KG1 (cell line): ENCODE measurements at regions not wholly inside any gene's neighbourhood (a gene's known extent, or its start where the extent isn't known, plus 50 kb on each side); places are given as distances from the start of the nearest gene placed in this dataset.

Experiments used
- DNase-seq: peaks from one replicate; lab custom pipeline; 2025; lab: John Stamatoyannopoulos, UW

GRCh38 chr9:109883623-109884022, 103.6 kb downstream of the PALM2AKAP2 start:
- no peak for DNase-seq

- DNase-seq: no peak
These were observed 106.0 kb downstream of the PALM2AKAP2 start for GRCh38 chr9:109886041-109886440.

DNA sequence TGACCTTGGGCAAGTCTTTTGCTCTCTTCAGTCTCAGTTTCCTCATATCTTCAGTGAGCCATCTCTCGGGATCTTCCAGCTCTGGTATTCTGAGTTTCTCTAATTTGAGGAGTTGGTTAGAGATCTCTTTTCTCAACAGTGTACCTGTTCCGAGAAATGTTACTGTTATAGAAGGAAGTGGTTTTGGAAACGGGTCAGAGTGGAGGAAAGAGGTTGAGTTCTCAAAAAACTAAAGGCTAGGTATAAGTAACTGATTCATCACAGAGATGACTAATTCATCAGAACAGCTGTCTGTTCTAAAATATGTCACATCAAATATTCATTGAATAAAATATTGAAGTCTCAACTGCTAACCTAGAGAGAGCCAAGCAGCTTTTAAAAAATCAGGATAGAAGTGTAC, 106.6 kb downstream of the PALM2AKAP2 start:
- no peak for DNase-seq

DNA sequence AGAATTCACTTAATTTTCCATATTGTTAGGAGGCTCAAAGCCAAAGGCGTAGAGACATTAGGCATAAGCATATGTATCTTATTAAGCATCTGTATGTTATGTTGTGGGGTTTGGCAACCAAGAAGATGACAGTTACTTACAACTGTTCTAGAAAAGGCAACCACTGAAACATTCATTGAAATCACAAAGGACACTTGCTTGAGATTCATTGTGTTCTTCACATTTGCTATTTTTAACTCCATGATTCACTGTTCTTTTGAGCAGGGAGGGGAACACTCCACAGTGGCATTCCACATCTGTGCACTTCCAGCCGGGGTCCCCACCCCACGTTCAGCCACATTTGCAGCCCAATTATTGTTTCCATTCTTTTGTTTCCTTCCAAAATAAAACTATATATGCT, 107.1 kb downstream of the PALM2AKAP2 start:
- DNase-seq: no peak

DNA sequence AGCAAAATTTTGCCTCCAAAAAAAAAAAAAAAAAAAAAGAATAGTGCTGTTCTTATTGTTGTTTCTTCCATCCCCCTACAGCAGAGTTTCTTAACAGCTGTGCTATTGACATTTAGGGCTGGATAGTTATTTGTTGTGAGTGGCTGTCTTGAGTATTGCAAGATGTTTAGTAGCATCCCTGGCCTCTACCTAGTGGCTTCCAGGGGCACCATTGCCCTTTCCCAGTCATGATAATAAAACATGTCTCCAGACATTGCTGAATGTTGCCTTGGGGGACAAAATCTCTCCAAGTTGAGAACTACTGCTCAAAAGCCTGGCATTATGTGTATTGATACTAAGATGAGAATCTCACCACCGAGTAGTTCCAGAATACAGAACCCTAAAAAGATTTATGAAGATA, 108.7 kb downstream of the PALM2AKAP2 start:
- no peak for DNase-seq

DNA sequence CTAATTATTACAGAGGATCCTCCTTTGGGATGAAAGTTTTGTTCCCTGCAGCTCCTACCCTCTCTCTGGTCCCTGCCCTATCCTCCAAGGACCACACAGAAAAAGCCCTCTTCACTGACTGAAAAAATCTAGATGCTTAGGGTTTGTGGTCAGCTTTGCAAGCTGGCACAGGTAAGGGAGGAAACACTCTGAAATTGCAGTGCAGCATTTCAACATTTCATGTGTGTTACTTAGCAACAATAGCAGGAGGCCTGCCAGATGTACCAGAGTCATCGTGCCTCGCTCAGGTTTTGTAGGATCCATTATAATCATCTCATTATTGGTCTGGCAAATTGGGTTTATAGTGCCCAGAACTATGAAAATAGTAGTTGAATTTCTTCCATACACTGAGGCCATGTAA, 109.5 kb downstream of the PALM2AKAP2 start:
- no peak for DNase-seq

DNA sequence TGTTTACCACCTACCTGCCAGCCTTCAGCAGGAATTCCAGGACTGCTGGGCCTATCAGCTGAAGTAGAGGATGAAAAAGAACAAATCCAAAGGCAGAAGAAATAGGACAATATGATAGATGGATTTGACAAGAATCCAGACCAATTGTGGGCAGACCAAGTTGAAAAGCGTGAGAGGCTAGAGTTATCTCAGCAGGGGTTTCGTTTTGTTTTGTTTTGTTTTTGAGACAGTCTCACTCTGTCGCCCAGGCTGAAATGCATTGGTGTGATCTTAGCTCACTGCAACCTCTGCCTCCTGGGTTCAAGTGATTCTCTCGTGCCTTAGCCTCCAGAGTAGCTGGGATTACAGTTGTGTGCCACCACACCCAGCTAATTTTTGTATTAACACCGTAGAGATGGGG, 113.2 kb downstream of the PALM2AKAP2 start:
- DNase-seq: no peak

GRCh38 chr9:109894473-109894872, 114.5 kb downstream of the PALM2AKAP2 start:
- no peak for DNase-seq

GRCh38 chr9:109894921-109895758, 115.1 kb downstream of the PALM2AKAP2 start:
- peak; percentile 20 for DNase-seq

GRCh38 chr9:109901201-109901600, 121.2 kb downstream of the PALM2AKAP2 start:
- DNase-seq: no peak

- no peak for DNase-seq
These were observed 123.6 kb downstream of the PALM2AKAP2 start for GRCh38 chr9:109903515-109904138.

- DNase-seq: no peak
These were observed 124.7 kb downstream of the PALM2AKAP2 start for GRCh38 chr9:109904666-109905065.

GRCh38 chr9:109905472-109905871, 125.5 kb downstream of the PALM2AKAP2 start:
- no peak for DNase-seq

DNA sequence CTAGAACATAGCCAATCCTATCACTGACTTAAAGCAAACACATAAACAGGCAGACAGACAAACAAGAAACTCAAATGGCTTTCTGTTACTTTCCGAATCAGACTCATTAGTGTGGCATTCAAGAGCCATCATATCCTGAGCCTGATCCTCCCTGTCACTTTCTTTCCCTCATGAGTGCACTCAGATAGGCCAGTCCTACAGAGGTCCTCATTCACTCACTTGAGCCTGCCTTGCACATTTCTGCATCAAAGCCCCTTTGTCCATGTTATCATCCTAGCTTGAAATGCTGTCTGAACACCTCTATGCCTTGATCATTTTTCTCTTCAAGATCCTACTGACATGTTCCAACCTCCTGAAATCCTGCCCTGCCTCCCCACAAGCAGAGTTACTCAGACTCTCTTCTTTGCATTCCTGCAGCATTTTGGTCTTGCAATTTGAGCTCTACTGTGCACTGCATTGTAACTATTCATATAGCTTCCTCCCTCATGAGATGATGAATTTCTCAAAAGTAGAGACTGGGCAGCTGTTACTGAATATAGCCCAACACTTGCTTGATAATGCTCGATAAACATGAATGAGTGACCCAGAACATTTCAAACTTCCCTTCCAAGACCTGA, 126.9 kb downstream of the PALM2AKAP2 start:
- DNase-seq: no peak

DNA sequence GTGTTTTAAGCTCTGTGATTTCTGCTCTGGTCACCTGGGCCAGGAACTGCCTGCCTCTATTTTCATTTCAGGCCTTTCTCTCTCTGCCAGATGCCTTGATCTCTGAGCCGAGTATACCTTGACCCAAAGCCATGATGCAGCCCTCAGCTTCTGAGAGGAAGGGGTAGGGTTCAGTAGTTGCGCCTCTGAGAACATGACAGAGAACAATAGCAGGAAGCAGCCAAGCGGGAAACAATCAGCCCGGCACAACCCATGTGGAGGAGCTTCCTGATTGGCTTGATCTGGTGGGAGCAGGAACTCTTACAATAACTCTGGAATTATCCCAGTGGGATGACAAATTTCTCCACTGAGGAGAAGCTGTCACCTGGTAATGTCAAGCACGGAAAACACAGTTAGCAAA, 127.4 kb downstream of the PALM2AKAP2 start:
- DNase-seq: no peak

DNA sequence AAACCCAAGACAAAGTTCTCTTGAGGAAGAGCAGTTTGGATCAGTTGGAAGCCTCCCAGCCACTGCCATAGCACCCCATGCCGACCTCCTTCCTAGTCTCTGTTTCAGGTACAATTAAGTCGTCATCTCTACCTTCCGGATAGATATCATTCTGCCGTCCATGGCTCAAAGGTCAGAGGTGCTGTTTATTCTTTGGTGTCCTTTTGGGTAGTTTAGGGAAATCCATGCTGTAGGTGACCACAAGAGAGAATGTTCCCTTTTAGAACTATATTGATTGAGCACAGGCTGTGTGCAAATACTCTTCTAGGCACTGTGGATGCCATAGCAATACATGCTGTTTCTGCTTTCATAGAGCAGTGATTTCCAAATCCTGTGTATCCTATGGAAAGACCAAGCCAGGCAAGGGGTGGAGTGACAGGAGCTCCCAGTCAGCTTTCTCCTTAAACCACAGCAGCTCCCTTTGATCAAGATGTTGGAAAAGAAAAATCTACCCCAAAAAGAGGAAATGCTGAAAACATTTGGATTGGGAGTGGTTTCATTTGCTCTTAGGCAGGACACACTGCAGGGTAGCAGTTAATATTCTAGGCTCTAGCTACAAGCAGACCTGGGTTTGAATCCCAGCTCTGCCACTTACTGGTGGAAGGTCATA, 127.9 kb downstream of the PALM2AKAP2 start:
- DNase-seq: no peak

DNA sequence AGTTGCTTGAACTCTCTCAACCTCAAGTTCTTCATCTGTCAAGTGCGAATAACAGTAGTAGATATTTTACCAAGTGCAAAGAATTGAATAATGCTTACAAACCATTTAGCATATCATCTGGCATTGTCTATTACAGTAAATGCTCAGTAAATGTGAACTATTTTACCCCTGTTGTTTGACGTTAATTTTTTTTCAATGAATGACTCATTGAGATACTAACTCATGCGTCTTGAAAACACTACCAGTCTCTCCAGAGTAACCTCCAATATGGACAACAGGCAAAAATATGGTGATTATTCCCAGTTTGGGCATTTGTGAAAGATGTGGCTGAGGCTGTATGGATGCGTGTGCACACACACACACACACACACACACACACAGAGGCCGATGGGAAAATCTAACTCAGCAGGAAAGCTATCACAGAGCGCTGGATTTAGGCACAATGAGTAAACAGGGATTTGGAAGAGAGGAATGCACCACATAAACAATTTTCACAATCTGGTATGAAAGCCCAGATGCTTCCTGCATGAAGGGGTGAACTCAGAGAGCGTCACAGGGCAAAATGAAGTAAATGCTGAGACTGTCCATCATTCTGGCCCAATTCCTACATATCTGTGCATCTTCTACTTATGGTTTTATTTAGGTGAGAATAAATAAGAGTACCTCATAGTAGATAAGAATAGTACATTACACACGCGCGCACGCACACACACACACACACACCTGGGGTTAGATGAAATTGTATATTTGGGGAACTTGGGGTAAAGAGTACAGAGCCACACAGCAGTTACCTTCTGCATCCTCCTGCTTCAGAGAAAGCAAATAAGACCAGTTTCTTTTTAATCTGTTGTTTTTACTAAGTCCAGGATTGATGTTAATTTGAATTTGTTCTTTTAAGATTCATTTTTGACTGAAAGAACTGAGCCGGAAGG, 128.7 kb downstream of the PALM2AKAP2 start:
- DNase-seq: no peak

DNA sequence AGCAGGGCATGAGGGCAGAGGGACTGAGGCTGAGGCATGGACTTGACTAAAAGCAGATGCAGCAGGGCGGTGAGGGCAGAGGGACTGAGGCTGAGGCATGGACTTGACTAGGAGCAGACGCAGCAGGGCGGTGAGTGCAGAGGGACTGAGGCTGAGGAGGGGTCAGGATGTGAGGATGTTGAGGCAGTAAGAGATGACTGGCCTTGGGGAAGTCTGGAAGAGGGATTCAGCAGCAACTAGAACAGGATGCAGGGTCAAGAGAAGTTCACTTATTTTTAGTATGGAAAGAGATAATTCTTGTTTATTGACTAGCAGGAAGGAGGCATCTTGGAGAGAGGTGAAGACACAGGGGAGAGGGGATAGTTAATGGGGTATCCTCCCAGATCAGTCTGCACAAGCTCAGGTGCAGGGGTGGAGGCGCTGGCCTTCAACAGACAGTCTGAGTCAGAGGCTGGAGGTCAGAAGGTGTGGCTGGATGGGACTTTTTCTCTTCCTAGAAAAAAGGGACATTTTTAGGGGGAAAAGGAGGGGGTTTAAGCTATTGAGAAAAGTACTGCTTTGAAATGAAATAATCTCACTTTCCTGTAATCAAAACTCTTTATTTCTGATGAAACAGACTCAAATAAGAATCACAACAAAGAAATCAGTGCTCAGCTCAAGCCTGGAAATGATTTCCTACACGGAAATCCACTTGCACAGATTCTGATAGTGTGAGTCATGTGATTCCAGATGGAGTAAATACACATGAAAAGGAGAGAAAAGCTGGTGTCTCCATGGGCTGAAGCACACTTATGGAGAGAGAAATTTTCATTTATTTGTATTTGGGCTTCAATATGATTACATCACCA, 130.9 kb downstream of the PALM2AKAP2 start:
- DNase-seq: no peak

- DNase-seq: no peak
These were observed 132.1 kb downstream of the PALM2AKAP2 start for GRCh38 chr9:109912082-109912582.

DNA sequence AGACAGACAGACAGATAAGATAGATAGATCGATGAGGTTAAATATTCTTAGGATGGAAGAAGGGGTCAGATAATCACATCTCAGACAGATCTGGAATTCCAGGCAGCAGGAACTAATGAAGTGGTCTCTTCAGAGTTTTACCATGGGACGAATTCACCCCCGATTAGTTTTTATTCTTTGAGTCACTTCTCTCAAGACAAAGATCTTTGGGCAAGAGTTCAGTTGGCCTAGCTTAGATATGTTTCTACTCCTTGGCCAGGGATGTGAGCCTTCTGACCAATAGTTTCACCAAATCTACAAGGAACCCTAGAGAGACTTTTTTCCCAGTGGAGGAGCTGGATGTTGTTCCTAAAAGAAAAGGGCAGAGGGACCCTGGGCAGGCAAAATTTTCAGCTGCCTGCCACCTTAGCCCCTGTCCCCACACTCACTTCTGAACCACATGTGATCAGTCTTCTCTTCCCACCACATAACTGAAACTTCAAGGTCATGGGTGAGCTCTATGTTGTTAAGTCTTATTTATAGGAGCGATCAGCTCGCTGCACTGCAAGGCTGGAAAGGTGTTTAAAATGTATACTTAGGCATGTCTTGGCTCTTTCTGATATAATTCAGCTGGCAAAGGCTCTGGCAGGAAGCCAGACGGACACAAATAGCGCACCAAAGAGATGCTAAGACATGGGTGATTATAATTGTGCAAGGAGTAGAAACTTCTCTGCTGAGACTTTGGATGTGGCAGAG, 132.9 kb downstream of the PALM2AKAP2 start:
- no peak for DNase-seq
